HG03139 (cell line): ENCODE measurements at regions not wholly inside any gene's neighbourhood (a gene's known extent, or its start where the extent isn't known, plus 50 kb on each side); places are given as distances from the start of the nearest gene placed in this dataset.

Experiments
- ATAC-seq: cut with Tn5 transposase; IDR thresholded peaks from one replicate; pipeline ENCODE4 v1.9.1; 2021; ENCODE audit not compliant: unreplicated experiment

DNA sequence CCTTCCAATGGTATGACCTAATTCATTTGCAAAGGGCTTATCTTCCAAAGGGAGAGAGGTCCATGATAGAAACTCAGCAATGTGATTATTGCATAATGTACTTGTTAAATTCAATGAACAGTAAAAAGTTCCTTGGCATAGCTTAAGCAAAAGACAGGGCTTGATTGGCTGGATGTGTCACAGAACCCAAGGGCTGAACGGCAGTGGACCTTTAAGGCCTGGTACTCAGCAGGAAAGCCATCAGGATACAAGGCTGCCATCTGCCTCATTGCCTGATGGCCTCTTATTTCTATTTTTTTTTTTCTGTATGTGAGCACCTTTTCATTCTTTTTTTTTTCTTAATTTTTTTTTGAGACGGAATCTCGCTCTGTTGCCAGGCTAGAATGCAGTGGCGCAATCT lies 208.9 kb upstream of the WSCD1 start:
- no peak for ATAC-seq

- no peak for ATAC-seq
Measured at GRCh38 chr17:5861854-5862253, 208.3 kb upstream of the WSCD1 start.

GRCh38 chr17:5862395-5862794 lies 207.8 kb upstream of the WSCD1 start:
- ATAC-seq, result no peak

- no peak for ATAC-seq
Measured at GRCh38 chr17:5864741-5865657, 205.2 kb upstream of the WSCD1 start.

GRCh38 chr17:5866978-5867377 lies 203.2 kb upstream of the WSCD1 start:
- ATAC-seq, result no peak

DNA sequence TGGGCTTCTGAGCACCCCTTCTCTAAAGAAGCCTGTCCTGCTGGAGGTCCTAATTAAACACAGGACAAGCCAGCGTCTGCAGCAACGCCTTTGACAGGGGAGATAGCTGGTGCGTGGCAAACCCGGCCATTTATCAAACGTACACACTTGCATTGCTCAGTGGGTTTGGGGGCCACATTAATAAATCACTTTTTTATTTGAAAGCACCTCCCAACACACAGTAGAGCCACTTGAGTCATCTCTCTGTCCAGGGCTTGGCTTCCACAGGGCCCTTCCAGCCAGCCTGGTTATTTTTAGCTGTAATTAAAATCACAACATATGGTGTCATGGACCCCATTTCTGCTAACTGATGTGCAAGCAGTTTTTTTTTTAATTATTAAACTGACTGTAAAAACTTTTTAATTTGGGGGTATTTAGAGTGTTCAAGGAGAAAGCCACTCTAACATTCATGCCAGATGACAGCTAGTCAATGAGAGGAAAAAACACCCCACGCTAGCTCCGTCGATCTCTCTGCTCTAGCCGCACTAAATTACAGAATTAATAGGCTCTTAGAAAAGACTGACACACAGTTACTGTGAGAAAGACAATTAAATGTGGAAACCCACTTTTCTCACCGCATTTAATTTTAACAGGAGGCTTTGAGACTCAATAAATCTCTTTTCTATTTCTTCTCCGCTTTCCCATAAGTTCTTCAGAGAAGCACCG lies 201.0 kb upstream of the WSCD1 start:
- ATAC-seq, result no peak

GRCh38 chr17:5870231-5870953 lies 199.8 kb upstream of the WSCD1 start:
- ATAC-seq, result no peak

DNA sequence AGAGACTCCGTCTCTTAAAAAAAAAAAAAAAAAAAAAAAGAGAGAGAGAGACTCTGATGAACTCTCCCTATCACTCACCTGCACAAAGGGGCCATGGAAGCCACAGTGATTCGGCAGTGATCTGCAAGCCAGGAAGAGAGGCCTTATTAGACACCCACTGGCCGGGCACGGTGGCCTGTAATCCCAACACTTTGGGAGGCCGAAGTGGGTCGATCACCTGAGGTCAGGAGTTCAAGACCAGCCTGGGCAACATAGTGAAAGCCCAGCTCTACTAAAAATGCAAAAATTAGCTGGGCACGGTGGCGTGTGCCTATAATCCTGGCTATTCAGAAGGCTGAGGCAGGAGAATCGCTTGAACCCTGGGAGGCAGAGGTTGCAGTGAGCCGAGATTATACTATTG lies 198.5 kb upstream of the WSCD1 start:
- no peak for ATAC-seq

DNA sequence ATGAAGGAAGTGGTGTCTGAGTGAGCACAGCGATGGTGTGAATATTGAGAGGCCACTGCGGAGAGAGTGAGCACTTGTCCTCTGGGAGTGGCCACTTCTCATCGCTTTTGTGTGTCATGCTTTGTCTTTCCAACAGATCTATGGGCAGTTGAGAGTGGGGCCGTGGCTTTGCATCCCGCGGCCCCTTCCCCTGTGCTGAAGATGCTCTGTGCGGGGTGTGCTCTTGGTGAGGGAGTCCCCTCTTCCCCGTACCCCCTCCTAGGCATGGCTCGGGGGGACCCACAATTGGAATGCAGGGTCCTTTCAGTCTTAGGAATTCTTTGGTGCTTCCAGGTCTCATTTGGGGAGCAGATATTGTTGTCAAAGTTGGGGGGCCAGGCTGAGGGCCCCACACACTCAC lies 197.3 kb upstream of the WSCD1 start:
- ATAC-seq, result no peak

DNA sequence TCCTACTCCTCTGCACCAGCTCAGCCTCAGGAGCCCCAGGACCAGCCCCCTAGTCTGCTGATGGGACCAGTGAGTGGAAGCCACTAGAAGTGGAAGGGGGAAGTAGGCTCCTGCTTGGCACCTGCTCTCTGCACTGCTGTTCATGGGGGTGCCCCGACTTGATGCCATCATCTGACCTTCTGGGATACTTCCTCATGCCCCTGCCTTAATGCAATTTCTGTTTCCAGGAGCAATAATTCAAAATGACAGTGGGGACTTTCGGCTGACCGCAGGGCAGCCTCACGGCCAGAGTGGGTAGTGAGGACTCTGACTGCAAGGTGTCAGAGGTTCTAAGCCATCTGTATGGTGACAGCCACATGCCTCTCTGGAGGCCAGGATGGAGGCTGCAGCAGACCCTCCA lies 196.4 kb upstream of the WSCD1 start:
- no peak for ATAC-seq

DNA sequence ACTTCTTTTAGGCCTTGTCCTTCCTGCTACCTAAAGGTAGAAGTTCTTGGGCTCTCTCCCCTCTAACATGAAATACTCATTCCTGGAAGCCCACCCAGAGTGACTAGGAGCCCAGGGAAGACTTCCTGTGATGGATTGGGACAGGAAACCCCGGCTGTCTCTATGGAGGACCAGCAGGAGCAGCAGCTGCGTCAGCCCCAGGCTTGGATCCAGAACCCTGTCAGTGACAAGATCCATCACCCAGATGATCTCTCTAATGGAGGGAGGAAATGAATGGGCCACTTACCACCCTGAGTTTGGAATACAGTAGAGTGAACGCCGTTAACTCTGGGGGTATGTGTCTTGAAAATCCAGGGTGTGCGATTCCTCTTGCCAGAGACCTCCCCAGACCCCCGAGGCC lies 195.7 kb upstream of the WSCD1 start:
- no peak for ATAC-seq

DNA sequence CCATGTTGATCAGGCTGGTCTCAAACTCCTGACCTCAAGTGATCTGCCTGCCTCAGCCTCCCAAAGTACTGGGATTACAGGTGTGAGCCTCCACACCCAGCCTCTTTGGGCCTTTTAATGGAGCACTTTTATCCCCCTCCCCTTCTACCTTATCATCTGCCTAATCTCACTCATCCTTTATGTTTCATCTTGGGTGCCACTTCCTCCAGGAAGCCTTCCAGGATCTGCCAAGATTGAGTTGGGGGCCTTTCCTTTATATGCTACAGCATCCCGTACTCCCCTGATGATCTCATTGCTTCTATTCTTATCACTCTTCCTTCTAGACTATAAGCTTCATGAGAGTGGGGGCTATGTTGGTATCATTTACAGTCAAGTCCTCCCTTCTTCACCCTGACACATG lies 192.8 kb upstream of the WSCD1 start:
- no peak for ATAC-seq

GRCh38 chr17:5877948-5878347 lies 192.2 kb upstream of the WSCD1 start:
- ATAC-seq, result no peak

DNA sequence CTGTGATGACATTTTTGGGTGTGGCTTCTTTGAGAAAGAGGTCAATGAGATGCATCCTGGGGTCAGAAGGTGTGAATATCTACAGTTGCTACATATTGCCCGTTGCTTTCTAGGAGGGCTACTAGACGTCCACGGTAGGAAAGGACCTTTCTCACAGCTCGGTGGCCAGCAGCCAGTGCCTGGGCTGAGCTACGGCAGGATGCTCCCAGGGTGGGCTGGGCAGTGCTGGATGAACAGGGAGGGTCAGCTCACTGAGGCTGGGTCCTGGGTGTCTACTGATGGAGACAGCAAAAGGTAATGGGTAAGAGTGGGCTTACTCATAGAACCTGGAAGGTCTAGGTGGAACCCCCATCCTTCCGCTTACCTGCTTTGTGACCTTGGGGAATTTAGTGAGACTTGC lies 188.3 kb upstream of the WSCD1 start:
- ATAC-seq, result no peak

DNA sequence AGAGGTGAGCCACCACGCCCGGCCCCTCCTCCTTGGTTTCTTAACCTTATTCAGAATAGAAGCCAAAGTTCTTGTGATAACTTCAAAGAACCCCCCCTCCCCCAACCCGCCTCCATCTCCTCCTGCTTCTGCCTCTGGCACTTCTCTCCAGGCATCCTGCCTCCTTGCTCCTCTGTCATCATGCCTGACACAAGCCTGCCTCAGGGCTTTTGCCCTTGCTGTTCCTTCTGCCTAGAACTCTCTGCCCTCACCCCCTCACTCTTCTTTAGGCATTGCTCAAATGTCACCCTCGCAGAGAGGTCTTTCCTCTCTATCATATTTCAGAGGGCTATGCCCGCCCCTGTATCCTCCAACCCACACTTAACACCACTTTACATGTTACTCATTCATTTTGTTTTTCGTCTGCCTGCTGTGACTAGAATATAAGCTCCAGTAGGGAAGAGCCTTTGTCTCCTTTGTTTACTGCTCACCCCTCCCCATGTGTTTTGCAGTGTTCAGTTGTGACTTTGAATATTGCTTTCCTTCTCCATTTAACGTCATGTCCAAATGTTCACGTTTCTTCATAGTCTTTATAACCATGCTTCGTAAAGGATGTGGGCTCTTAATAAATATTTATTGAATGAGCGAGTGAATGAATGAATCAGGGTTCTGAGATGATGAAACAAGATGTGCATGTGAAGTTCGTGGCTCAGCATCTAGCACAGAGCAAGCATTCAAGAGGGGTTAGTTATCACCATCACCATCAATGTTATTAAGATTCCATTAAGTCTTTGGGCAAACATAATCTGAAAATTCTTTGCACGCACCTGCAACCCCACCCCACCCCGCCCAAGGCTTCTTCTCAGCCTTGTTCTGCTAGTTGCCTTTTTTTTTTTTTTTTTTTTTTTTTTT lies 186.2 kb upstream of the WSCD1 start:
- no peak for ATAC-seq

DNA sequence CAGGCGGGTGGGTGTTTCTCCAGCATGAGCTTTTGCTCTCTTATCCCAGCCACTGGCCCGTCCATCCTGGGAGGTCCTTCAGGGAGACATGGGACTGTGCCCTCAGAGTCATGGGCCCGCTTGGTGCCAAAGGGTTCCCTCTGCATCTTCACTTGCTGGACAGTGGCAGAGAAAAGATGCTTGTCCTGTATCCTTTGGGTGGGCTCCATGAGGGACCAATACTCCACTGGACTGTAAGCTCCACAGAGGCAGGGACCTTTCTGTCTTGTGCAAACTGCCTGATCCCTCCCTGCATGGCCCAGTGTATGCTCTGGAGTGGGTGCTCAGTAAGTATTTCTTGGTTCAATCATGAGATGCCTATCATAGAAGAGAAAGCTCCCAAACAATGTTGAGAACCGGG lies 184.8 kb upstream of the WSCD1 start:
- no peak for ATAC-seq

DNA sequence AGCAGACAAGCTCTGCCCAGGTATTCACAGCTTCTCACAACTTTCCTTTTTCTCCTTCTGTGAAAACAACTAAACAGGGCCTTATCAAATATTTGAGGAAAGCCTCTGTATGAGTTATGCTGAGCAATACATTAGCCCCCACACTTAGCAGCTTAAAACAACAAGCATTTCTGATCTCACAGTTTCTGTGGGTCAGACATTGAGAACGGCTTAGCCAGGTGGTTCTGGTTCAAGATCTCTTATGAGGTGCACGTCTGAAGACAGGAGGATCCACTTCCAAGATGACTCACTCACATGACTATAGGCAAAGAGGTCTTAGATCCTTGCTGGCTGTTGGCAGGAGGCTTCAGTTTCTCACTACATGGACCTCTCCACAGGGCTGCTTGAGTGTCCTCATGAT lies 181.4 kb upstream of the WSCD1 start:
- no peak for ATAC-seq

- ATAC-seq, result no peak
Measured at GRCh38 chr17:5892921-5893675, 177.1 kb upstream of the WSCD1 start.

DNA sequence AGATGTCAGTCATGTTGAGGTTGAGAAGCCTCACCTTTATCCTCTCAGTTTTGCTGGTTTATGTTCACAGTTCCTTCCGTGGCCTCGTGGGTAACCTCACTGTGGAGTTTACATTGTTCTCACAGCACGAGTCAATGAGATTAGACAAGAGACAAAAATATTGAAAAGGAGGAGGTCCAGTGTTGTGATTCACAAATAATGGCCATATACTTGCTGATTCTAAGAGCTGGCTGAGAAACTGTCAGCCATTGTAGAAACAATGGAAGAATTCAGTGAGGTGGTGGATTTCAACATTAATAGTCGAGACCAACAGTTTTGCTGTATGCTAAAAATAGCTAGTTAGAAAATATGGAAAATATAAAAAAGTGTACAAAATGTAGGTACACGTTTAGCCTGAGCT lies 176.4 kb upstream of the WSCD1 start:
- no peak for ATAC-seq

GRCh38 chr17:5895276-5895675 lies 174.9 kb upstream of the WSCD1 start:
- no peak for ATAC-seq
